ENCODE measurements at regions not wholly inside any gene's neighbourhood (a gene's known extent, or its start where the extent isn't known, plus 50 kb on each side); places are given as distances from the start of the nearest gene placed in this dataset.

- no peak for DNase-seq
Observed at GRCh38 chr13:106233134-106233735, 302.2 kb downstream of the EFNB2 start.

GRCh38 chr13:106232681-106233080 is 302.8 kb downstream of the EFNB2 start:
- DNase-seq: no peak

- DNase-seq: peak; percentile 73
Observed at GRCh38 chr13:106230450-106230849, 305.0 kb downstream of the EFNB2 start.

- no peak for DNase-seq
Observed at GRCh38 chr13:106225126-106225525, 310.3 kb downstream of the EFNB2 start.

- DNase-seq: peak; percentile 7
Observed at GRCh38 chr13:106220211-106220610, 315.3 kb downstream of the EFNB2 start.

GRCh38 chr13:106213028-106213757 is 322.3 kb downstream of the EFNB2 start:
- DNase-seq: no peak

GRCh38 chr13:106212386-106213010 is 323.0 kb downstream of the EFNB2 start:
- peak; percentile 80 for DNase-seq

- DNase-seq: no peak
Observed at GRCh38 chr13:106210324-106210723, 325.1 kb downstream of the EFNB2 start.

- DNase-seq: no peak
Observed at GRCh38 chr13:106205871-106206270, 329.6 kb downstream of the EFNB2 start.

GRCh38 chr13:106197496-106197895 is 338.0 kb downstream of the EFNB2 start:
- DNase-seq: no peak

GRCh38 chr13:106187501-106188095 is 347.9 kb downstream of the EFNB2 start:
- DNase-seq: peak; percentile 40

- no peak for DNase-seq
Observed at GRCh38 chr13:106187101-106187500, 348.4 kb downstream of the EFNB2 start.

GRCh38 chr13:106186366-106187030 is 349.0 kb downstream of the EFNB2 start:
- DNase-seq: peak; percentile 57

GRCh38 chr13:106184790-106185189 is 350.7 kb downstream of the EFNB2 start:
- DNase-seq: no peak

GRCh38 chr13:106183410-106184065 is 351.9 kb downstream of the EFNB2 start:
- DNase-seq: no peak

GRCh38 chr13:106182404-106182803 is 353.1 kb downstream of the EFNB2 start:
- peak; percentile 93 for DNase-seq

- no peak for DNase-seq
Observed at GRCh38 chr13:106178816-106179215, 356.6 kb downstream of the EFNB2 start.

- no peak for DNase-seq
Observed at GRCh38 chr13:106177146-106177545, 358.3 kb downstream of the EFNB2 start.

- peak; percentile 91 for DNase-seq
Observed at GRCh38 chr13:106176117-106176516, 359.3 kb downstream of the EFNB2 start.

GRCh38 chr13:106173891-106174610 is 361.4 kb downstream of the EFNB2 start:
- DNase-seq: no peak

- DNase-seq: no peak
Observed at GRCh38 chr13:106173346-106173745, 362.1 kb downstream of the EFNB2 start.

Measured in fibroblast of skin of abdomen (primary cell).